Glutamatergic neuron (in vitro differentiated cells): ENCODE measurements at regions not wholly inside any gene's neighbourhood (a gene's known extent, or its start where the extent isn't known, plus 50 kb on each side); places are given as distances from the start of the nearest gene placed in this dataset.

Experiments used
- DNase-seq: peaks from one replicate; pipeline ENCODE4 v3.0.0; 2022
- H3K27ac Mint-ChIP-seq: one replicate; pipeline ENCODE4 v1.8.0; 2020; ENCODE audit warnings: mild to moderate bottlenecking, mixed read lengths, inconsistent platforms; ENCODE audit not compliant: unreplicated experiment
- H3K27me3 Mint-ChIP-seq: one replicate; pipeline ENCODE4 v1.8.0; 2020; ENCODE audit warnings: mild to moderate bottlenecking, moderate library complexity, mixed read lengths, inconsistent platforms; ENCODE audit not compliant: unreplicated experiment
- H3K36me3 Mint-ChIP-seq: one replicate; pipeline ENCODE4 v1.8.0; 2020; ENCODE audit warnings: mild to moderate bottlenecking, mixed read lengths, inconsistent platforms; ENCODE audit not compliant: unreplicated experiment
- H3K4me1 Mint-ChIP-seq: one replicate; pipeline ENCODE4 v1.8.0; 2020; ENCODE audit warnings: mild to moderate bottlenecking, low read depth, mixed read lengths, inconsistent platforms; ENCODE audit not compliant: unreplicated experiment
- H3K4me3 Mint-ChIP-seq: one replicate; pipeline ENCODE4 v1.8.0; 2020; ENCODE audit warnings: mild to moderate bottlenecking, mixed read lengths, inconsistent platforms; ENCODE audit not compliant: unreplicated experiment
- H3K9me3 Mint-ChIP-seq: one replicate; pipeline ENCODE4 v1.8.0; 2020; ENCODE audit warnings: mild to moderate bottlenecking, moderate library complexity, mixed read lengths, inconsistent platforms; ENCODE audit not compliant: unreplicated experiment
- CTCF ChIP-seq: fragments of 200-600 bp; sonication (generic); IDR thresholded peaks from one replicate; pipeline ENCODE4 v1.5.0; 2021; ENCODE audit not compliant: partially characterized antibody, unreplicated experiment

DNA sequence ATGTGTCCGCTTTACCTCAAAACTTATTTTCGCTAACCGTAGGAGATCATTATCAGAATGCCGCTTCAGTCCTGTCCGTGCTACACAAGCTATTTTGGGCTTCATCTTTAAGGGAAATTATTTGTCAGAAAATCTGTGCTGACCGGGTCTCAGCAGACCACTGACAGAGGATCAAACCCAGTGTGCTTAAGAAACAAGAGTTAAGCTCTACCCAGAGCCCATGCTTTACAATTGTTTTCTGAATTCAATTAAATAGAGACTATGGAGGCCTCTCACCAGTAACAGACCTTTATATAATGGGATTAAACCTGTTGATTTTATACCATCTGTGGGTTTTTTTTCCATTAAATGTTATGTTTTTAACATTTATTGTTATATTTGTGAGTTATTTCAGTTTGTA, 1956.7 kb upstream of the PIK3C3 start:
- Mint-ChIP-seq H3K4me3 (no peak overlapping the region), H3K9me3 (no peaks in the 10 kb centered on the region), H3K4me1 (no peaks in the 10 kb centered on the region), H3K27me3 (no peaks in the 10 kb centered on the region), H3K36me3 (no peaks in the 10 kb centered on the region), H3K27ac (no peak overlapping the region)
- TF ChIP-seq CTCF, result no peak
- DNase-seq, result no peak

- H3K9me3 Mint-ChIP-seq, result no peaks in the 10 kb centered on the region
- H3K27me3 Mint-ChIP-seq, result no peaks in the 10 kb centered on the region
- H3K36me3 Mint-ChIP-seq, result no peaks in the 10 kb centered on the region
- H3K4me3 Mint-ChIP-seq, result no peak overlapping the region
- no peaks in the 10 kb centered on the region for H3K4me1 Mint-ChIP-seq
- no peak for DNase-seq
- no peak overlapping the region for H3K27ac Mint-ChIP-seq
- TF ChIP-seq CTCF, result no peak
Measured at GRCh38 chr18:39994498-39994897, 1960.5 kb upstream of the PIK3C3 start.

- Mint-ChIP-seq H3K4me3 (no peak overlapping the region), H3K27me3 (peaks cover 1% of the 10 kb centered on the region), H3K36me3 (no peaks in the 10 kb centered on the region), H3K27ac (no peak overlapping the region), H3K9me3 (no peaks in the 10 kb centered on the region), H3K4me1 (no peaks in the 10 kb centered on the region)
- no peak for DNase-seq
- no peak for TF ChIP-seq CTCF
Measured at GRCh38 chr18:39991696-39992265, 1963.3 kb upstream of the PIK3C3 start.

GRCh38 chr18:39990540-39990939, 1964.5 kb upstream of the PIK3C3 start:
- H3K27me3 Mint-ChIP-seq, result peaks cover 1% of the 10 kb centered on the region

GRCh38 chr18:39976771-39977170, 1978.3 kb upstream of the PIK3C3 start:
- Mint-ChIP-seq H3K4me1 (no peaks in the 10 kb centered on the region), H3K4me3 (no peak overlapping the region), H3K36me3 (no peaks in the 10 kb centered on the region), H3K9me3 (no peaks in the 10 kb centered on the region), H3K27ac (no peak overlapping the region), H3K27me3 (no peaks in the 10 kb centered on the region)
- TF ChIP-seq CTCF, result no peak
- DNase-seq, result no peak

More at GRCh38 chr18:39990540-39990939, 1964.5 kb upstream of the PIK3C3 start:
- DNase-seq, result no peak
- TF ChIP-seq CTCF, result no peak
- H3K36me3 Mint-ChIP-seq, result no peaks in the 10 kb centered on the region
- H3K4me3 Mint-ChIP-seq, result no peak overlapping the region
- H3K9me3 Mint-ChIP-seq, result peaks cover 2% of the 10 kb centered on the region
- H3K27ac Mint-ChIP-seq, result no peak overlapping the region
- no peaks in the 10 kb centered on the region for H3K4me1 Mint-ChIP-seq
